ENCODE measurements at regions not wholly inside any gene's neighbourhood (a gene's known extent, or its start where the extent isn't known, plus 50 kb on each side); places are given as distances from the start of the nearest gene placed in this dataset.

- Histone ChIP-seq H3K27ac (ENCODE audit: control insufficient read depth, insufficient read depth, low read length) (no peak overlapping the region), H3K9me1 (ENCODE audit: control insufficient read depth, extremely low read depth, insufficient read depth, low read length) (no peaks in the 10 kb centered on the region), H3K4me3 (ENCODE audit: control insufficient read depth in 2 of 3, extremely low read depth in 1 of 3, insufficient read depth in 2 of 3, low read depth in 1 of 3, low read length in 3 of 3) (no peak overlapping the region), H3K36me3 (ENCODE audit: control insufficient read depth in 2 of 2, extremely low read depth in 1 of 2, insufficient read depth in 2 of 2, low read length in 2 of 2) (no peaks in the 10 kb centered on the region), H3K4me2 (ENCODE audit: control insufficient read depth, extremely low read depth, insufficient read depth, low read depth, low read length) (no peak overlapping the region), H4K20me1 (ENCODE audit: control insufficient read depth, extremely low read depth, insufficient read depth, low read length) (no peaks in the 10 kb centered on the region), H2AFZ (ENCODE audit: control insufficient read depth, low read length) (no peak overlapping the region), H3K4me1 (ENCODE audit: control insufficient read depth, extremely low read depth, insufficient read depth, low read length) (no peaks in the 10 kb centered on the region), H3K9me3 (ENCODE audit: control insufficient read depth, low read depth, low read length) (no peaks in the 10 kb centered on the region), H3K9ac (ENCODE audit: control insufficient read depth, extremely low read depth, insufficient read depth, low read length) (no peak overlapping the region), H3K27me3 (ENCODE audit: control insufficient read depth, extremely low read depth, insufficient read depth, low read length) (no peaks in the 10 kb centered on the region), H3K79me2 (ENCODE audit: control insufficient read depth, insufficient read depth, low read length) (no peaks in the 10 kb centered on the region)
- no peak for FAIRE-seq
- no peak for DNase-seq (ENCODE audit: low read depth, low spot score)
- dilution Hi-C loops (cut with MboI; ENCODE audit: extremely low pct_ligation_motif_present, low sequenced_read_pairs) = no loop called here
- no peak for TF ChIP-seq EZH2 (IDR thresholded peaks at IDR 0.05; ENCODE audit: low read length)
- TF ChIP-seq CTCF (optimal IDR thresholded peaks at IDR 0.05 in 1 of 3, IDR thresholded peaks at IDR 0.05 in 1 of 3, conservative IDR thresholded peaks at IDR 0.05 in 1 of 3; ENCODE audit: extremely low read depth in 1 of 3, insufficient read depth in 2 of 3, low read length in 3 of 3) = no peak
Measured at GRCh38 chr2:211205358-211205757, 649.0 kb downstream of the CPS1 start.

DNA sequence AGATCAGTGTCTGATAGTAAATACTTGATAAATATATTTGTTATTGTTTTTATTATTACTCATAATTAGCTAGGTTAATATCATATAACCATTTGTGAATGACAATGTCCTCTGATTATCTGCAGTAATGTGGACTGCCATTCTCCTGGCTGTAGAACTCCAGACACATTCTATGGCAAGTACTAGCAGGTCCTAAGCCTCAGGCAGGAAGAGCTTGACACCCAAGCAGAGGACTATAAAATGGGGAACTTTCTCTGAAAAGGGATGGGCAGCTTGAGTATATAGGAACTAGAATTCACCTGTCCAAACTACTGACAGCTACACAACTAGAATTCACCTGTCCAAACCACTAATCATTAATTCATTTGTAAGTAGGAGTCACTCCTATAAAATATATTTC lies 649.4 kb downstream of the CPS1 start:
- no peaks in the 10 kb centered on the region for H4K20me1 ChIP-seq (ENCODE audit: control insufficient read depth, extremely low read depth, insufficient read depth, low read length)
- H3K79me2 ChIP-seq (ENCODE audit: control insufficient read depth, insufficient read depth, low read length) = no peaks in the 10 kb centered on the region
- dilution Hi-C loops (cut with MboI; ENCODE audit: extremely low pct_ligation_motif_present, low sequenced_read_pairs) = no loop called here
- no peaks in the 10 kb centered on the region for H3K4me1 ChIP-seq (ENCODE audit: control insufficient read depth, extremely low read depth, insufficient read depth, low read length)
- H3K4me3 ChIP-seq (ENCODE audit: control insufficient read depth in 2 of 3, extremely low read depth in 1 of 3, insufficient read depth in 2 of 3, low read depth in 1 of 3, low read length in 3 of 3) = no peak overlapping the region
- FAIRE-seq (no peak), DNase-seq (ENCODE audit: low read depth, low spot score) (no peak)
- no peak overlapping the region for H3K4me2 ChIP-seq (ENCODE audit: control insufficient read depth, extremely low read depth, insufficient read depth, low read depth, low read length)
- no peaks in the 10 kb centered on the region for H3K9me1 ChIP-seq (ENCODE audit: control insufficient read depth, extremely low read depth, insufficient read depth, low read length)
- no peaks in the 10 kb centered on the region for H3K9me3 ChIP-seq (ENCODE audit: control insufficient read depth, low read depth, low read length)
- no peak overlapping the region for H3K9ac ChIP-seq (ENCODE audit: control insufficient read depth, extremely low read depth, insufficient read depth, low read length)
- no peak for TF ChIP-seq CTCF (optimal IDR thresholded peaks at IDR 0.05 in 1 of 3, IDR thresholded peaks at IDR 0.05 in 1 of 3, conservative IDR thresholded peaks at IDR 0.05 in 1 of 3; ENCODE audit: extremely low read depth in 1 of 3, insufficient read depth in 2 of 3, low read length in 3 of 3)
- TF ChIP-seq EZH2 (IDR thresholded peaks at IDR 0.05; ENCODE audit: low read length) = no peak
- no peaks in the 10 kb centered on the region for H3K27me3 ChIP-seq (ENCODE audit: control insufficient read depth, extremely low read depth, insufficient read depth, low read length)
- no peak overlapping the region for H2AFZ ChIP-seq (ENCODE audit: control insufficient read depth, low read length)
- no peaks in the 10 kb centered on the region for H3K36me3 ChIP-seq (ENCODE audit: control insufficient read depth in 2 of 2, extremely low read depth in 1 of 2, insufficient read depth in 2 of 2, low read length in 2 of 2)
- H3K27ac ChIP-seq (ENCODE audit: control insufficient read depth, insufficient read depth, low read length) = no peak overlapping the region

Data from keratinocyte (primary cell).